Kidney epithelial cell (primary cell): ENCODE measurements at regions not wholly inside any gene's neighbourhood (a gene's known extent, or its start where the extent isn't known, plus 50 kb on each side); places are given as distances from the start of the nearest gene placed in this dataset.

ENCODE experiments used
- DNase-seq: peaks from one replicate; pipeline ENCODE4 v3.0.0-alpha.2; 2010; ENCODE audit warnings: low read depth
- H3K27me3 ChIP-seq: 2 replicates; pipeline ENCODE4 v1.6.0; 2011; ENCODE audit warnings: low read length; ENCODE audit not compliant: control insufficient read depth, insufficient read depth
- H3K36me3 ChIP-seq: 2 replicates; pipeline ENCODE4 v1.5.1; 2011; ENCODE audit warnings: low read length; ENCODE audit not compliant: control insufficient read depth, insufficient read depth
- H3K4me3 ChIP-seq: 2 replicates; pipeline ENCODE4 v1.5.1; 2011; ENCODE audit warnings: low read depth, mild to moderate bottlenecking, control low read depth, low read length
- TF ChIP-seq, protein P1 (sequence below): IDR thresholded peaks from 2 replicates; pipeline ENCODE4 v1.5.1; 2011; ENCODE audit warnings: mild to moderate bottlenecking, moderate library complexity, low read length, control low read depth, inconsistent platforms; ENCODE audit not compliant: insufficient read depth, poor library complexity, severe bottlenecking

GRCh38 chr12:65694130-65694529 lies 130.2 kb upstream of the HMGA2 start:
- TF ChIP-seq, protein P1, sequence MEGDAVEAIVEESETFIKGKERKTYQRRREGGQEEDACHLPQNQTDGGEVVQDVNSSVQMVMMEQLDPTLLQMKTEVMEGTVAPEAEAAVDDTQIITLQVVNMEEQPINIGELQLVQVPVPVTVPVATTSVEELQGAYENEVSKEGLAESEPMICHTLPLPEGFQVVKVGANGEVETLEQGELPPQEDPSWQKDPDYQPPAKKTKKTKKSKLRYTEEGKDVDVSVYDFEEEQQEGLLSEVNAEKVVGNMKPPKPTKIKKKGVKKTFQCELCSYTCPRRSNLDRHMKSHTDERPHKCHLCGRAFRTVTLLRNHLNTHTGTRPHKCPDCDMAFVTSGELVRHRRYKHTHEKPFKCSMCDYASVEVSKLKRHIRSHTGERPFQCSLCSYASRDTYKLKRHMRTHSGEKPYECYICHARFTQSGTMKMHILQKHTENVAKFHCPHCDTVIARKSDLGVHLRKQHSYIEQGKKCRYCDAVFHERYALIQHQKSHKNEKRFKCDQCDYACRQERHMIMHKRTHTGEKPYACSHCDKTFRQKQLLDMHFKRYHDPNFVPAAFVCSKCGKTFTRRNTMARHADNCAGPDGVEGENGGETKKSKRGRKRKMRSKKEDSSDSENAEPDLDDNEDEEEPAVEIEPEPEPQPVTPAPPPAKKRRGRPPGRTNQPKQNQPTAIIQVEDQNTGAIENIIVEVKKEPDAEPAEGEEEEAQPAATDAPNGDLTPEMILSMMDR = no peak
- Histone ChIP-seq H3K27me3 (no peaks in the 10 kb centered on the region), H3K36me3 (no peaks in the 10 kb centered on the region), H3K4me3 (no peak overlapping the region)
- no peak for DNase-seq

DNA sequence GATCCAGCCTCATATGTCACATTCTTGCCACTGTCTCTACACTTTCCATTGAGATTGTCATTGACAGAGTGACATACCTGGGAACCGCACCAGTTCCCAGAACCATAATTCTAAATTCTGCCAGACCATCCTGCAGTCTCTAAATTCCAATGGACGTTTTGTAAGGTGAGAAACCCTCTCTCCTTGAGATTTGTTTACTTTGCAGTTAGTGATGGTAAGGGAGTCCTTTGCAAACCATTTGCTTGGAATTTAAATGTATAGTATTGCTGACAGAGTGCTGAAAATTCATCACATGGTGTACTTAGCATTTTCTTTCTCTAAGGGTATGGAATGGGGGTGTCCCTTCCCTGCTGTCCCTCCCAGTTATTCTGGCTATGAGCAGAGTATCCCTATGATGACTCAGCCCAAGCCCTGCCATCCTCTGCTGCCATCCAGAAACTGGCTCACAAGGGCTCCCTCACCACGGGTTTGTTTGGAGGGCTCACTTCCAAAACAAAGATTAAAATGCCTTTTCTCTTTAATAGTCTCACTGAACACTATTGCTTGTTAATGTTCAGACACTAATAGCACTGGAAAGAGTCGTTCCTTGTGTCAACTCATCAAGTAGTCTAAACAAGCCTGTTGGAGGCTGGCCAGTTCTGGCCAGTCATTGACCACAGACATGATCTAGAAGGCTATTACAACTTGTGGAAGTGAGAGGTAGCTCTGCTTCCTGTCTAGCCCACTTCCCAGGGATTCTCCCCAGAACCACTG lies 129.0 kb upstream of the HMGA2 start:
- TF ChIP-seq, protein P1 = no peak

DNA sequence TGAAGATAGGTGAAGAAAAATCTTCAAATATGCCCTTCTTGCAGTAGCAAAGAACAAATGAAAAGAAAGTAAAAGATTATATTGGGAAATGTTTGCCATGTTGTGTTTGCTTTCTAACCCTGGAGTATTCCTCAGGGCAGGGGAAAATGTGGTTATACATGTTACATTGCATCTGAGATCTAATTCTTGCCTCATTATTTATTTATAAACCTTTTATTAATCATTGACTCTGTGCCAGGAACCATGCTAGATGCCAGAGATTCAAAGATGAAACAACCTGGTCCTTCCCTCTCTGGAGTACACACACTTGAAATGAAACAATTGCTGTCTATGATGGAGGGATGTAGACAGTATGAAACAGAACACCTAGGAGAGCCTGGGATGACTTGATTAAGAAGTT lies 128.1 kb upstream of the HMGA2 start:
- Histone ChIP-seq H3K4me3 (no peak overlapping the region), H3K36me3 (no peaks in the 10 kb centered on the region), H3K27me3 (no peaks in the 10 kb centered on the region)
- TF ChIP-seq, protein P1 = no peak
- no peak for DNase-seq

More for the DNA sequence above, 129.0 kb upstream of the HMGA2 start:
- H3K4me3 ChIP-seq = no peak overlapping the region
- no peaks in the 10 kb centered on the region for H3K36me3 ChIP-seq
- no peaks in the 10 kb centered on the region for H3K27me3 ChIP-seq
- DNase-seq = peak; percentile 100

- no peak for DNase-seq
- TF ChIP-seq, protein P1 = peak; percentile 28
- Histone ChIP-seq H3K4me3 (no peak overlapping the region), H3K36me3 (no peaks in the 10 kb centered on the region), H3K27me3 (no peaks in the 10 kb centered on the region)
Observed at GRCh38 chr12:65699251-65699650, 125.0 kb upstream of the HMGA2 start.

DNA sequence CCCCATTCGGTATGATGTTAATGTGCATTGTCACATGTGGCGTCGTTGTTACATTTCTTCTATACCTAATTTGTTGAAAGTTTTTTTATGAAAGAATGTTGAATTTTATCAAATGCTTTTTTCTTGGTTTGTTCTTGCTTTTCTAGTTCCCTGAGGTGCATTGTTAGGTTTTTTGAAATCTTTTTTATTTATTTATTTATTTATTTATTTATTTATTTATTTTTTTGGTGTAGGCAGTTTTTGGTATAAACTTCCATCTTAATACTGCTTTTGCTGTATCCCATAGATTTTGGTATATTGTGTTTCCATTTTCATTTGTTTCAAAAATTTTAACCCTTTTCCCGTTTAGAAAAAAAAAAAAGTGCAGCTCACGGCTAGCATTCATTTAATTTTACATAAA lies 121.1 kb upstream of the HMGA2 start:
- no peak for DNase-seq

More for the DNA sequence above, 121.1 kb upstream of the HMGA2 start:
- no peaks in the 10 kb centered on the region for H3K36me3 ChIP-seq
- no peaks in the 10 kb centered on the region for H3K27me3 ChIP-seq
- TF ChIP-seq, protein P1 = no peak
- no peak overlapping the region for H3K4me3 ChIP-seq
